ENCODE measurements at regions not wholly inside any gene's neighbourhood (a gene's known extent, or its start where the extent isn't known, plus 50 kb on each side); places are given as distances from the start of the nearest gene placed in this dataset.

GRCh38 chr10:59037506-59037905, 138.9 kb upstream of the PHYHIPL start:
- DNase-seq (ENCODE audit: low read depth, low spot score) (no peak), ATAC-seq (no peak), FAIRE-seq (no peak)
- Histone ChIP-seq H3K9me3 (replicated peaks; ENCODE audit: control insufficient read depth, insufficient read depth, low read length) (no peaks in the 10 kb centered on the region; the same call in 2 of the 3 replicates), H3K36me3 (ENCODE audit: control insufficient read depth in 2 of 2, insufficient read depth in 2 of 2, low read length in 1 of 2) (no peaks in the 10 kb centered on the region; a peak in 1 of 4 replicates), H2AFZ (ENCODE audit: control insufficient read depth, low read depth, low read length) (no peak overlapping the region), H3K4me1 (ENCODE audit: control insufficient read depth, insufficient read depth, low read length) (peaks cover 13% of the 10 kb centered on the region), H3K9ac (ENCODE audit: control insufficient read depth, insufficient read depth, low read length) (no peak overlapping the region), H3K4me2 (ENCODE audit: control insufficient read depth, insufficient read depth) (no peak overlapping the region), H3K27ac (ENCODE audit: control insufficient read depth, insufficient read depth) (no peak overlapping the region), H3K79me2 (ENCODE audit: control insufficient read depth, insufficient read depth, low read length) (no peaks in the 10 kb centered on the region), H4K20me1 (ENCODE audit: control insufficient read depth, insufficient read depth) (no peaks in the 10 kb centered on the region), H3K27me3 (replicated peaks in 1 of 2; ENCODE audit: control insufficient read depth in 2 of 2, insufficient read depth in 2 of 2, low read length in 1 of 2) (no peaks in the 10 kb centered on the region), H3K4me3 (no peak overlapping the region)
- TF ChIP-seq FOXM1 (IDR thresholded peaks at IDR 0.05; ENCODE audit: low read depth, low read length) (no peak), MTA2 (IDR thresholded peaks at IDR 0.05; ENCODE audit: low read depth) (no peak), ZNF622 (IDR thresholded peaks at IDR 0.05) (no peak), ZNF24 (IDR thresholded peaks at IDR 0.05) (no peak), POU2F2 (IDR thresholded peaks at IDR 0.05; ENCODE audit: borderline replicate concordance, low read depth, low read length) (no peak), RAD21 (IDR thresholded peaks at IDR 0.05; ENCODE audit: insufficient read depth, low read depth, low read length) (no peak), ZBTB4 (CRISPR knock-in tag; IDR thresholded peaks at IDR 0.05) (no peak), ZNF217 (IDR thresholded peaks at IDR 0.05) (no peak), RELB (IDR thresholded peaks at IDR 0.05; ENCODE audit: low read depth) (no peak), PBX3 (IDR thresholded peaks at IDR 0.05; ENCODE audit: insufficient replicate concordance, low read depth, low read length) (no peak), YY1 (IDR thresholded peaks at IDR 0.05; ENCODE audit: low read depth, low read length) (no peak), SMARCA5 (IDR thresholded peaks at IDR 0.05) (no peak), E2F8 (IDR thresholded peaks at IDR 0.05; ENCODE audit: low read depth, partially characterized antibody) (no peak), STAT1 (conservative IDR thresholded peaks at IDR 0.05) (no peak), IKZF1 (conservative IDR thresholded peaks at IDR 0.05) (no peak)
- ChIA-PET SMC1A (ENCODE audit: uncharacterized antibody, unreplicated experiment) (interaction anchor here (1.2 to 6.8 kb wide), 13 partner anchors 9 to 146 kb away, joined by 3 to 78 read pairs (median 11); no protein-coding TSS in a partner anchor), RAD21 (ENCODE audit: unreplicated experiment) (interaction anchor here (1.4 to 6.1 kb wide), 9 partner anchors 9 to 84 kb away, joined by 5 to 69 read pairs (median 10); no protein-coding TSS in a partner anchor), POLR2A (interaction anchor here (0.7 to 1.7 kb wide), 4 partner anchors 10 to 76 kb away, joined by 3 to 9 read pairs (median 4); no protein-coding TSS in a partner anchor), CTCF (interaction anchor here (1.1 to 1.8 kb wide), 2 partner anchors 35 to 104 kb away, joined by 3 read pairs; no protein-coding TSS in a partner anchor)
- intact Hi-C loops (cut with micrococcal nuclease; ENCODE audit: unreplicated experiment): no loop called here
- in situ Hi-C loops (cut with MboI): no loop called here
- no TSS peak for BruUV-seq (replicated peaks)
- 63% methylated on average over 1 of the region's 1 CpG for WGBS (ENCODE audit: insufficient coverage, insufficient replicate concordance, low lambda C conversion rate, missing lambda C conversion rate)

Data from GM12878 (cell line).